HCT116 (cell line): ENCODE measurements at regions not wholly inside any gene's neighbourhood (a gene's known extent, or its start where the extent isn't known, plus 50 kb on each side); places are given as distances from the start of the nearest gene placed in this dataset.

Experiments used
- ATAC-seq: fragments of 200-7000 bp; cut with Tn5 transposase; 2 replicates; pipeline ENCODE4 v1.9.1; 2020; ENCODE audit warnings: mild to moderate bottlenecking, moderate library complexity
- BruUV-seq: library from RNA; stranded (reverse); fragments of 400-500 nt; replicated peaks from 2 replicates; lab custom pipeline; 2021; lab: Mats Ljungman, UMichigan
- CTCF ChIA-PET: fragments of 300-600 bp; sonication (Branson Sonifier 250); formaldehyde crosslinking; loops from one replicate; lab custom pipeline; 2021; ENCODE audit warnings: antibody characterized with exemption; lab: Charles Lee
- POLR2A ChIA-PET: fragments of 300-600, 350-600 bp; sonication (Branson Sonifier 250); formaldehyde crosslinking; loops from one replicate; lab custom pipeline; 2021; ENCODE audit warnings: antibody characterized with exemption; lab: Charles Lee
- RAD21 ChIA-PET, 2 experiments: fragments of 300-600 bp; sonication (Branson Sonifier 250); formaldehyde crosslinking; loops; one replicate each; lab custom pipeline; 2023; ENCODE audit warnings: low total read pairs in 2 of 2; ENCODE audit not compliant: uncharacterized antibody in 2 of 2, unreplicated experiment in 2 of 2, low non-redundant PET in 1 of 2; lab: Charles Lee
- DNase-seq: peaks from one replicate; pipeline ENCODE4 v3.0.0-alpha.2; 2010; ENCODE audit warnings: low read depth, low spot score
- H2AFZ ChIP-seq: fragments of 200-600 bp; shearing (Covaris generic), sonication (generic); 2 replicates; pipeline ENCODE4 v1.6.1; 2017; ENCODE audit warnings: low read depth, mixed run types, mixed read lengths, antibody characterized with exemption, low read length; ENCODE audit not compliant: poor library complexity, severe bottlenecking
- H3K27ac ChIP-seq: 2 replicates; pipeline ENCODE4 v1.5.1; 2012; ENCODE audit warnings: low read depth, low read length
- H3K27me3 ChIP-seq: fragments of 200-600 bp; sonication (generic); 2 replicates; pipeline ENCODE4 v1.6.1; 2016; ENCODE audit warnings: mixed run types, low read length, mixed read lengths; ENCODE audit not compliant: insufficient read depth
- H3K36me3 ChIP-seq, 2 experiments: fragments of 200-500 bp in 1 of 2; fragments of 200-600 bp in 1 of 2; sonication (Bioruptor generic) in 1 of 2; sonication (generic) in 1 of 2; 2 replicates each; pipeline versions ENCODE4 v1.5.1 to v1.6.1; 2014 to 2016; ENCODE audit warnings: low read length in 2 of 2, inconsistent platforms in 1 of 2, mixed read lengths in 1 of 2, mixed run types in 1 of 2; ENCODE audit not compliant: insufficient read depth in 2 of 2, control insufficient read depth in 1 of 2
- H3K4me1 ChIP-seq, 2 experiments: fragments of 200-600 bp in 1 of 2; sonication (generic) in 1 of 2; 2 replicates each; pipeline versions ENCODE4 v1.5.1 to v1.6.1; 2012 to 2017; ENCODE audit warnings: low read length in 2 of 2, inconsistent platforms in 1 of 2, mild to moderate bottlenecking in 1 of 2, mixed read lengths in 1 of 2, mixed run types in 1 of 2, moderate library complexity in 1 of 2; ENCODE audit not compliant: insufficient read depth in 2 of 2, control insufficient read depth in 1 of 2
- H3K4me2 ChIP-seq: fragments of 200-600 bp; sonication (generic); 2 replicates; pipeline ENCODE4 v1.6.1; 2017; ENCODE audit warnings: mixed run types, low read length, mixed read lengths
- H3K4me3 ChIP-seq, 2 experiments: fragments of 200-600 bp in 1 of 2; sonication (generic) in 1 of 2; replicated peaks in 1 of 2; 2 replicates each; pipeline ENCODE4 v1.5.1; 2011 to 2016; ENCODE audit warnings: low read length in 2 of 2, control low read depth in 1 of 2, low read depth in 1 of 2, mild to moderate bottlenecking in 1 of 2, mixed read lengths in 1 of 2, mixed run types in 1 of 2
- H3K79me2 ChIP-seq: fragments of 200-600 bp; sonication (generic); 2 replicates; pipeline ENCODE4 v1.6.1; 2017; ENCODE audit warnings: mild to moderate bottlenecking, mixed run types, low read length, moderate library complexity, mixed read lengths; ENCODE audit not compliant: insufficient read depth
- H3K9ac ChIP-seq: fragments of 200-600 bp; sonication (generic); 2 replicates; pipeline ENCODE4 v1.6.1; 2016; ENCODE audit warnings: low read length, mixed read lengths
- H3K9me2 ChIP-seq: fragments of 200-600 bp; sonication (generic), shearing (Covaris generic); 2 replicates; pipeline ENCODE4 v1.6.1; 2017; ENCODE audit warnings: mixed run types, mild to moderate bottlenecking, moderate library complexity; ENCODE audit not compliant: insufficient read depth
- H3K9me3 ChIP-seq, 2 experiments: fragments of 200-500 bp in 1 of 2; fragments of 200-600 bp in 1 of 2; sonication (Bioruptor generic) in 1 of 2; sonication (generic) in 1 of 2; 2 replicates each; pipeline ENCODE4 v1.6.1; 2014 to 2017; ENCODE audit warnings: low read length in 2 of 2, mixed read lengths in 2 of 2, inconsistent platforms in 1 of 2, low read depth in 1 of 2, mild to moderate bottlenecking in 1 of 2, mixed run types in 1 of 2, moderate library complexity in 1 of 2; ENCODE audit not compliant: control insufficient read depth in 1 of 2, insufficient read depth in 1 of 2
- H4K20me1 ChIP-seq: fragments of 200-600 bp; sonication (generic), shearing (Covaris generic); 2 replicates; pipeline ENCODE4 v1.6.1; 2017; ENCODE audit warnings: mixed run types, mild to moderate bottlenecking, moderate library complexity; ENCODE audit not compliant: insufficient read depth
- CTCF ChIP-seq, 3 experiments: fragments of 200-600 bp in 1 of 3; sonication (generic) in 1 of 3; IDR thresholded peaks in 2 of 3; conservative IDR thresholded peaks in 1 of 3; 2 replicates each; pipeline ENCODE4 v1.5.1; 2012 to 2017; ENCODE audit warnings: low read depth in 2 of 3, low read length in 2 of 3, antibody characterized with exemption in 1 of 3, borderline replicate concordance in 1 of 3, control low read depth in 1 of 3, mild to moderate bottlenecking in 1 of 3, mixed read lengths in 1 of 3, mixed run types in 1 of 3, moderate library complexity in 1 of 3; ENCODE audit not compliant: insufficient read depth in 1 of 3
- ELF1 ChIP-seq: IDR thresholded peaks from 2 replicates; pipeline ENCODE4 v1.6.1; 2012; ENCODE audit warnings: low read depth, borderline replicate concordance
- MAX ChIP-seq: IDR thresholded peaks from 2 replicates; pipeline ENCODE4 v1.6.1; 2012
- POLR2AphosphoS5 ChIP-seq: IDR thresholded peaks from 2 replicates; pipeline ENCODE4 v1.6.1; 2011; ENCODE audit warnings: mild to moderate bottlenecking, low read depth, low read length, moderate library complexity
- REST ChIP-seq: IDR thresholded peaks from 2 replicates; pipeline ENCODE4 v1.6.1; 2012; ENCODE audit warnings: low read depth
- SIN3A ChIP-seq: IDR thresholded peaks from 2 replicates; pipeline ENCODE4 v1.6.1; 2012; ENCODE audit warnings: low read depth
- YY1 ChIP-seq: IDR thresholded peaks from 2 replicates; pipeline ENCODE4 v1.6.1; 2011; ENCODE audit warnings: low read length, low read depth, moderate library complexity, mild to moderate bottlenecking; ENCODE audit not compliant: insufficient replicate concordance; ENCODE audit errors: extremely low read depth
- ZFX ChIP-seq: fragments of 450-650 bp; IDR thresholded peaks from 2 replicates; pipeline ENCODE4 v1.6.1; 2017
- intact Hi-C: fragments of 100-400 bp; cut with micrococcal nuclease; formaldehyde crosslinking; loops from 2 replicates; pipeline ENCODE4 v1.10.0; 2022

GRCh38 chr17:13086142-13086769, 68.4 kb upstream of the ELAC2 start:
- no peak overlapping the region for H3K4me3 ChIP-seq
- no peaks in the 10 kb centered on the region for H3K9me3 ChIP-seq
- H2AFZ ChIP-seq, result no peak overlapping the region
- no peak overlapping the region for H3K9ac ChIP-seq
- H4K20me1 ChIP-seq, result no peaks in the 10 kb centered on the region
- H3K4me2 ChIP-seq, result no peak overlapping the region
- ChIA-PET POLR2A (no interaction called here), RAD21 (no interaction called here), CTCF (no interaction called here)
- no peak for ATAC-seq
- peaks cover 38% of the 10 kb centered on the region for H3K27me3 ChIP-seq
- intact Hi-C loops, result no loop called here
- no peaks in the 10 kb centered on the region for H3K4me1 ChIP-seq
- H3K27ac ChIP-seq, result no peak overlapping the region
- TF ChIP-seq YY1, result no peak
- TF ChIP-seq ZFX, result no peak
- no peak for TF ChIP-seq CTCF (IDR thresholded peaks at IDR 0.05 in 2 of 3, conservative IDR thresholded peaks at IDR 0.05 in 1 of 3; ENCODE audit: borderline replicate concordance in 1 of 3, insufficient read depth in 1 of 3, low read depth in 2 of 3, low read length in 2 of 3)
- TF ChIP-seq SIN3A, result no peak
- no peak for TF ChIP-seq ELF1
- no peak for TF ChIP-seq POLR2AphosphoS5
- no peak for TF ChIP-seq MAX
- no peak for TF ChIP-seq REST
- no peaks in the 10 kb centered on the region for H3K9me2 ChIP-seq
- H3K36me3 ChIP-seq, result no peaks in the 10 kb centered on the region
- no TSS peak for BruUV-seq
- DNase-seq, result no peak
- H3K79me2 ChIP-seq, result no peaks in the 10 kb centered on the region
